Activated T-cell treated with anti-CD3 and anti-CD28 coated beads for 48 hours (primary cell): ENCODE measurements at regions not wholly inside any gene's neighbourhood (a gene's known extent, or its start where the extent isn't known, plus 50 kb on each side); places are given as distances from the start of the nearest gene placed in this dataset.
A peak's percentile ranks its signal among the peaks of the same experiment; 100 is the strongest.

Experiments used
- DNase-seq: peaks from one replicate; pipeline ENCODE4 v3.0.0-alpha.2; 2020; ENCODE audit warnings: low read depth

DNA sequence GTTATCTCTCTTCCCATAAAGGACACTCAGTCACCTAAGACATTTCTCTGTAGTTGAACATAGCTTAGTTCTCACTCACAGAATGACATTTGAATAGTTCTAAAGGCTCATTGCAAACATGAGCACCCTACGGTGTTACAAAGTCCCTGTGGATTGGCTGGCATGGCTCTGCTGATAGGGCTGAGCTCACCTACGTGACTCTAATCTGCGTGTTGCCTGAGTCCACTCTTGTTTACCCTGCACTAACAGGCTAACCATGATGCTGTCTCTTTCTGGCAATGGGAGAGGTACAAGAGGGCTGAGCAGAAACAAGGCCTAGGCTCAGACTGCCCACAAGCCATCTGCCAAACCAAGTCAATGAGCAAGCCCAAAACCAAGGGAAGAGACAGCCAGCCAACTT, 103.6 kb downstream of the PALM2AKAP2 start:
- no peak for DNase-seq

DNA sequence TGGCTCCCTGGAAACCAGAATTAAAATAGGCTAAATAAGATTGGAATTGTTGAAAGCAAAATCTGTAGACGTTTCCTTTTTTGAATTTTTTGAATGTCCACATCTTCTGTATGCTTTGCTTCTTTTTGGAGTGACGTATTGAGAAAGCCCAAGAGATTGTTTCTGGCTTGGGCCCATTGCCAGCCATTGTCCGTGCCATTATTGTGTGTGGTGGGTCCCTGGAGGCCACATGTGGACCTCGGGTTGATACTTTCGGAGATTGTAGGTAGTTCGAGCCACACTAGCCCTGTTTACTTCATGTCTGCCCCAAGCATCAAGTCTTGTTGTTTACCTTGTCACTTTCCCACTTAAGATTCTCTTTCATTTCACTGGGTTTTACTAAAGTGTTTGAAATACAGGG, 106.0 kb downstream of the PALM2AKAP2 start:
- no peak for DNase-seq

DNA sequence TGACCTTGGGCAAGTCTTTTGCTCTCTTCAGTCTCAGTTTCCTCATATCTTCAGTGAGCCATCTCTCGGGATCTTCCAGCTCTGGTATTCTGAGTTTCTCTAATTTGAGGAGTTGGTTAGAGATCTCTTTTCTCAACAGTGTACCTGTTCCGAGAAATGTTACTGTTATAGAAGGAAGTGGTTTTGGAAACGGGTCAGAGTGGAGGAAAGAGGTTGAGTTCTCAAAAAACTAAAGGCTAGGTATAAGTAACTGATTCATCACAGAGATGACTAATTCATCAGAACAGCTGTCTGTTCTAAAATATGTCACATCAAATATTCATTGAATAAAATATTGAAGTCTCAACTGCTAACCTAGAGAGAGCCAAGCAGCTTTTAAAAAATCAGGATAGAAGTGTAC, 106.6 kb downstream of the PALM2AKAP2 start:
- DNase-seq, result no peak

DNA sequence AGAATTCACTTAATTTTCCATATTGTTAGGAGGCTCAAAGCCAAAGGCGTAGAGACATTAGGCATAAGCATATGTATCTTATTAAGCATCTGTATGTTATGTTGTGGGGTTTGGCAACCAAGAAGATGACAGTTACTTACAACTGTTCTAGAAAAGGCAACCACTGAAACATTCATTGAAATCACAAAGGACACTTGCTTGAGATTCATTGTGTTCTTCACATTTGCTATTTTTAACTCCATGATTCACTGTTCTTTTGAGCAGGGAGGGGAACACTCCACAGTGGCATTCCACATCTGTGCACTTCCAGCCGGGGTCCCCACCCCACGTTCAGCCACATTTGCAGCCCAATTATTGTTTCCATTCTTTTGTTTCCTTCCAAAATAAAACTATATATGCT, 107.1 kb downstream of the PALM2AKAP2 start:
- no peak for DNase-seq

DNA sequence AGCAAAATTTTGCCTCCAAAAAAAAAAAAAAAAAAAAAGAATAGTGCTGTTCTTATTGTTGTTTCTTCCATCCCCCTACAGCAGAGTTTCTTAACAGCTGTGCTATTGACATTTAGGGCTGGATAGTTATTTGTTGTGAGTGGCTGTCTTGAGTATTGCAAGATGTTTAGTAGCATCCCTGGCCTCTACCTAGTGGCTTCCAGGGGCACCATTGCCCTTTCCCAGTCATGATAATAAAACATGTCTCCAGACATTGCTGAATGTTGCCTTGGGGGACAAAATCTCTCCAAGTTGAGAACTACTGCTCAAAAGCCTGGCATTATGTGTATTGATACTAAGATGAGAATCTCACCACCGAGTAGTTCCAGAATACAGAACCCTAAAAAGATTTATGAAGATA, 108.7 kb downstream of the PALM2AKAP2 start:
- no peak for DNase-seq

DNA sequence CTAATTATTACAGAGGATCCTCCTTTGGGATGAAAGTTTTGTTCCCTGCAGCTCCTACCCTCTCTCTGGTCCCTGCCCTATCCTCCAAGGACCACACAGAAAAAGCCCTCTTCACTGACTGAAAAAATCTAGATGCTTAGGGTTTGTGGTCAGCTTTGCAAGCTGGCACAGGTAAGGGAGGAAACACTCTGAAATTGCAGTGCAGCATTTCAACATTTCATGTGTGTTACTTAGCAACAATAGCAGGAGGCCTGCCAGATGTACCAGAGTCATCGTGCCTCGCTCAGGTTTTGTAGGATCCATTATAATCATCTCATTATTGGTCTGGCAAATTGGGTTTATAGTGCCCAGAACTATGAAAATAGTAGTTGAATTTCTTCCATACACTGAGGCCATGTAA, 109.5 kb downstream of the PALM2AKAP2 start:
- no peak for DNase-seq

DNA sequence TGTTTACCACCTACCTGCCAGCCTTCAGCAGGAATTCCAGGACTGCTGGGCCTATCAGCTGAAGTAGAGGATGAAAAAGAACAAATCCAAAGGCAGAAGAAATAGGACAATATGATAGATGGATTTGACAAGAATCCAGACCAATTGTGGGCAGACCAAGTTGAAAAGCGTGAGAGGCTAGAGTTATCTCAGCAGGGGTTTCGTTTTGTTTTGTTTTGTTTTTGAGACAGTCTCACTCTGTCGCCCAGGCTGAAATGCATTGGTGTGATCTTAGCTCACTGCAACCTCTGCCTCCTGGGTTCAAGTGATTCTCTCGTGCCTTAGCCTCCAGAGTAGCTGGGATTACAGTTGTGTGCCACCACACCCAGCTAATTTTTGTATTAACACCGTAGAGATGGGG, 113.2 kb downstream of the PALM2AKAP2 start:
- DNase-seq, result no peak

DNA sequence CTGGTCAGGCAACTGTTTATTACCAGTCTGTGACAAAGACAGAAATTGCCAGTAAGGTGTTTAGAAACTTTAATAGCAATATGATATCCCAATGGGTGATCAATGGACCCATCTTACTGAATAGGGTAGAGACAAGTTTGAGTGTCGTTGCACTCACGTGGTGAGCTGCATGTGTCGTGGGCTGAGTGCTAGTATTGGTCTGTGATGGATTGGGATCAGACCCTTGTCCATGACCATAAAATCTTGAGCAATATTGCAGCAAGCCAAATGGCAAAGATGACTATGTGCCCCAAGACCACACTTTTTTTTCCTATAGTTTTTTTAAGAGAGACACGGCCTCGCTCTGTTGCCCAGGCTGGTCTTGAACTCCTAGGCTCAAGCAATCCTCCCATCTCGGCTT, 114.5 kb downstream of the PALM2AKAP2 start:
- DNase-seq, result peak; percentile 23

DNA sequence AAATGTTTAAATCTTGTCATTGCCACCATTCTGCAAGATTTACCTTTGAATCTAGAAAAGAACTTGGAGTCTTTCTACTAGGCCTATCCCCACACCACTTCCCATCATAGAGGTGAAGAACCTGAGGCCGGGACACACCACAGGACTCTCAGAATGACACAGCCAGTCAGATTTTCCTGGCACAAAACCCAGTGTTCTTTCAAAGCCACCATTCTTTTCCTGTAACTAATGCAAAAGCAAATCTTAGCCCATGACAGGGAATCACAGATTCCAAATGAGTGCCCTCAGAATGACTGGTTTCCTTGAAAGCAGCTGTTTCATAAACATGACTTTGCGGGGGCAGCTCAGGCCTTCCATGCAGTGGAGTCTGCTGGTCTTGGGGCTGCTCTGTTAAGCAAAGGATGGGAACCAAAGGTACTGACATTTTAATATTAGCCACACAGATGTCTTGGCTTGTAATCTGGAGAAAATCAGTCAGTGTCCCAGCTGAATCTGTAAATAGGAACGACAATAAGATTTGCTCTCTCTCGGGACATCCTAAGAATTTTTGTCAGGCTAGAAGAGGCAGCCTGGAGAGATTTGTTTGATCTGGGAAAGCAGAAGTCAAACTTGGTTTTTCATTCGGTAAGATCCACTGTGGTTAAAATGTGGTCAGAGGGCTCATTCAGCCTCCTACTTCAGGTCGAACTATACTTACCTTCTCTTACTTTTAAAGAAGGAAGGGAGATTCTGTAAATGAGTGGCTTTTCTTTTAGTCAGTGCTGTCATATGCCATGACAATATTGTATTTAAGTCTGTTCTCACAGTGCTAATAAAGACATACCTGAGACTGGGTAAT, 115.1 kb downstream of the PALM2AKAP2 start:
- peak; percentile 51 for DNase-seq

DNA sequence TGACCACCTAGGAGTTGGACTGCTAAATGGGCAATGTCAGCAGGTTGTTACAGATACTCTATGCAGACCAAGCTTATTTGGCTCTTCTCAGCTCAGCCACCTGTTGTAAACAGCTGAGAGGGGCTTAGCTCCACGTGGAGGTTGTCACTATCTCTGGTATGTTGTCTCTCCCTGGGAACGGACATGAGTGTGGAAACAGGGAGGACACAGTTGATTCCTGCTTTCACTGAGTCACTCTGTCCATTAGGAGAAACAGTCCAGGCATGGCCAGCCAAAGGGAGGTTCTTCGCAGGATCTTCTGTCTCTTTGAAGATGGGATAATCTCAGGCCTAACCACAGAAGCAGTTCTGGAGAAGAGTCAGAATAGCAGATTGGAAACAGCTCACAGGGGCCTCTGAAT, 121.2 kb downstream of the PALM2AKAP2 start:
- DNase-seq, result no peak

DNA sequence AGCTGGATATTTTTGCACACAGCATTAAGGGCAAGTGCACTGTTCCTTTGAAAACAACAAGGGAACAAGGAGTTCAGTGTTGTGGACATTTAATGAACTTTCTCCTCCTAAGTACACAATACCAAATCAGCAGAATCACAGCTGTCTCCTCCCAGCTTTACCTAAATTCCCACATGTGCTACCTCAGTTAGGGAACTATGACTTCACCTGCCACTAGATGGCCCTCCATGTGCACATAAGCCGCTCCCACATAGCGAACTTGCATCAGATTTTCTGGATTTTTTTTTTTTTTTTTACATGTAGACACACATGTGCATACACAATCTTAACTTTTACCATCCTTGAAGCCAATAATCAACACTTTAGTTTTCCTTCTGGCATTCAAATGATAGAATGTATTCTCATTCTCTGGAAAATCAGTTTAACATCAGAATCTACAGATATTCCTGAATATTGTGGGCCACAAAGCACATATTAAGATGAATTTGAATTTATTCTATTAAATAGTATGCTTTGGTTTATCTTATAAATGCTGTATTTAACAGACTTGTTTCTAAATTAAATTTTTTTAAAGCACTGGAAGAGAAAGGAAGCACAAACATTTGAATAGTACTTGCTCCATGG, 123.6 kb downstream of the PALM2AKAP2 start:
- DNase-seq, result peak; percentile 47

DNA sequence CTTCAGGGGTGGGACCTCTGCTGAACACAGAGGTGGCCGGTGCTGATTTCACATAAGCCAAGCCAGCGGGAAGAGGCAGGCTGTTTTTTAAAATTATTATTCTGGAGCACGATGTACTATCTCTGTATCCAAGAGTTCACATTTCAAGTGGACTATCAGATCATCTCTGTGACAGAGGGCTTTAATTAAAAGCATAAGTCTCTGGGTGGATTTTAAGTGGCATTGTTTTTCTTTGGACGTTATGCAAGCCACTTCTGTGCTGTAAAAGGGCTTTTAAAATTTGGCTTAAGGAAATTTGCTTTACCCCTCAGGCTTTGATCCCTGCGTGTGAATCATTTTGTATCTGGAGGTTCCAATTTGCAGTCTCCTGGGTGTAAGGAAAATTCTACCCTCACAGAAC, 124.7 kb downstream of the PALM2AKAP2 start:
- no peak for DNase-seq

DNA sequence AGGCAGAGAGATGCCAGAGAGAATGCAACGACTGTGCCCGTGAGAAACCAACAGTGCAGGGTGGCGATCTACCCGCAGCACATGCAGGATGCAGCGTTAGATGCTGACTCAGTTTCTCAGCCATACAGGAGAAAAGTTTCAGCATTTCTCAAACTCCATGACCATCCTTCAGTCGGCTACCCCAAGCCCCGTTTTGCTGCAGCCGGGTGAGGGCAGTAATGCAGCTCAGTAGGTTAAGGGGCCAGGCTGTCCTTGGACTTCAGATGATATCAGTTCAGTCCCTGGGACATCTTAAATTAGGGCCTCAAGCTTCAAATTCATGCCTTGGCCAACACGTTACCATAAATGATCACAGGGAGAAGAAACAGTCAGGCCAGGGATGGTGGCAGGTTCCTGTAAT, 125.5 kb downstream of the PALM2AKAP2 start:
- no peak for DNase-seq

DNA sequence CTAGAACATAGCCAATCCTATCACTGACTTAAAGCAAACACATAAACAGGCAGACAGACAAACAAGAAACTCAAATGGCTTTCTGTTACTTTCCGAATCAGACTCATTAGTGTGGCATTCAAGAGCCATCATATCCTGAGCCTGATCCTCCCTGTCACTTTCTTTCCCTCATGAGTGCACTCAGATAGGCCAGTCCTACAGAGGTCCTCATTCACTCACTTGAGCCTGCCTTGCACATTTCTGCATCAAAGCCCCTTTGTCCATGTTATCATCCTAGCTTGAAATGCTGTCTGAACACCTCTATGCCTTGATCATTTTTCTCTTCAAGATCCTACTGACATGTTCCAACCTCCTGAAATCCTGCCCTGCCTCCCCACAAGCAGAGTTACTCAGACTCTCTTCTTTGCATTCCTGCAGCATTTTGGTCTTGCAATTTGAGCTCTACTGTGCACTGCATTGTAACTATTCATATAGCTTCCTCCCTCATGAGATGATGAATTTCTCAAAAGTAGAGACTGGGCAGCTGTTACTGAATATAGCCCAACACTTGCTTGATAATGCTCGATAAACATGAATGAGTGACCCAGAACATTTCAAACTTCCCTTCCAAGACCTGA, 126.9 kb downstream of the PALM2AKAP2 start:
- DNase-seq, result no peak

DNA sequence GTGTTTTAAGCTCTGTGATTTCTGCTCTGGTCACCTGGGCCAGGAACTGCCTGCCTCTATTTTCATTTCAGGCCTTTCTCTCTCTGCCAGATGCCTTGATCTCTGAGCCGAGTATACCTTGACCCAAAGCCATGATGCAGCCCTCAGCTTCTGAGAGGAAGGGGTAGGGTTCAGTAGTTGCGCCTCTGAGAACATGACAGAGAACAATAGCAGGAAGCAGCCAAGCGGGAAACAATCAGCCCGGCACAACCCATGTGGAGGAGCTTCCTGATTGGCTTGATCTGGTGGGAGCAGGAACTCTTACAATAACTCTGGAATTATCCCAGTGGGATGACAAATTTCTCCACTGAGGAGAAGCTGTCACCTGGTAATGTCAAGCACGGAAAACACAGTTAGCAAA, 127.4 kb downstream of the PALM2AKAP2 start:
- DNase-seq, result no peak

DNA sequence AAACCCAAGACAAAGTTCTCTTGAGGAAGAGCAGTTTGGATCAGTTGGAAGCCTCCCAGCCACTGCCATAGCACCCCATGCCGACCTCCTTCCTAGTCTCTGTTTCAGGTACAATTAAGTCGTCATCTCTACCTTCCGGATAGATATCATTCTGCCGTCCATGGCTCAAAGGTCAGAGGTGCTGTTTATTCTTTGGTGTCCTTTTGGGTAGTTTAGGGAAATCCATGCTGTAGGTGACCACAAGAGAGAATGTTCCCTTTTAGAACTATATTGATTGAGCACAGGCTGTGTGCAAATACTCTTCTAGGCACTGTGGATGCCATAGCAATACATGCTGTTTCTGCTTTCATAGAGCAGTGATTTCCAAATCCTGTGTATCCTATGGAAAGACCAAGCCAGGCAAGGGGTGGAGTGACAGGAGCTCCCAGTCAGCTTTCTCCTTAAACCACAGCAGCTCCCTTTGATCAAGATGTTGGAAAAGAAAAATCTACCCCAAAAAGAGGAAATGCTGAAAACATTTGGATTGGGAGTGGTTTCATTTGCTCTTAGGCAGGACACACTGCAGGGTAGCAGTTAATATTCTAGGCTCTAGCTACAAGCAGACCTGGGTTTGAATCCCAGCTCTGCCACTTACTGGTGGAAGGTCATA, 127.9 kb downstream of the PALM2AKAP2 start:
- DNase-seq, result no peak

DNA sequence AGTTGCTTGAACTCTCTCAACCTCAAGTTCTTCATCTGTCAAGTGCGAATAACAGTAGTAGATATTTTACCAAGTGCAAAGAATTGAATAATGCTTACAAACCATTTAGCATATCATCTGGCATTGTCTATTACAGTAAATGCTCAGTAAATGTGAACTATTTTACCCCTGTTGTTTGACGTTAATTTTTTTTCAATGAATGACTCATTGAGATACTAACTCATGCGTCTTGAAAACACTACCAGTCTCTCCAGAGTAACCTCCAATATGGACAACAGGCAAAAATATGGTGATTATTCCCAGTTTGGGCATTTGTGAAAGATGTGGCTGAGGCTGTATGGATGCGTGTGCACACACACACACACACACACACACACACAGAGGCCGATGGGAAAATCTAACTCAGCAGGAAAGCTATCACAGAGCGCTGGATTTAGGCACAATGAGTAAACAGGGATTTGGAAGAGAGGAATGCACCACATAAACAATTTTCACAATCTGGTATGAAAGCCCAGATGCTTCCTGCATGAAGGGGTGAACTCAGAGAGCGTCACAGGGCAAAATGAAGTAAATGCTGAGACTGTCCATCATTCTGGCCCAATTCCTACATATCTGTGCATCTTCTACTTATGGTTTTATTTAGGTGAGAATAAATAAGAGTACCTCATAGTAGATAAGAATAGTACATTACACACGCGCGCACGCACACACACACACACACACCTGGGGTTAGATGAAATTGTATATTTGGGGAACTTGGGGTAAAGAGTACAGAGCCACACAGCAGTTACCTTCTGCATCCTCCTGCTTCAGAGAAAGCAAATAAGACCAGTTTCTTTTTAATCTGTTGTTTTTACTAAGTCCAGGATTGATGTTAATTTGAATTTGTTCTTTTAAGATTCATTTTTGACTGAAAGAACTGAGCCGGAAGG, 128.7 kb downstream of the PALM2AKAP2 start:
- DNase-seq, result no peak

DNA sequence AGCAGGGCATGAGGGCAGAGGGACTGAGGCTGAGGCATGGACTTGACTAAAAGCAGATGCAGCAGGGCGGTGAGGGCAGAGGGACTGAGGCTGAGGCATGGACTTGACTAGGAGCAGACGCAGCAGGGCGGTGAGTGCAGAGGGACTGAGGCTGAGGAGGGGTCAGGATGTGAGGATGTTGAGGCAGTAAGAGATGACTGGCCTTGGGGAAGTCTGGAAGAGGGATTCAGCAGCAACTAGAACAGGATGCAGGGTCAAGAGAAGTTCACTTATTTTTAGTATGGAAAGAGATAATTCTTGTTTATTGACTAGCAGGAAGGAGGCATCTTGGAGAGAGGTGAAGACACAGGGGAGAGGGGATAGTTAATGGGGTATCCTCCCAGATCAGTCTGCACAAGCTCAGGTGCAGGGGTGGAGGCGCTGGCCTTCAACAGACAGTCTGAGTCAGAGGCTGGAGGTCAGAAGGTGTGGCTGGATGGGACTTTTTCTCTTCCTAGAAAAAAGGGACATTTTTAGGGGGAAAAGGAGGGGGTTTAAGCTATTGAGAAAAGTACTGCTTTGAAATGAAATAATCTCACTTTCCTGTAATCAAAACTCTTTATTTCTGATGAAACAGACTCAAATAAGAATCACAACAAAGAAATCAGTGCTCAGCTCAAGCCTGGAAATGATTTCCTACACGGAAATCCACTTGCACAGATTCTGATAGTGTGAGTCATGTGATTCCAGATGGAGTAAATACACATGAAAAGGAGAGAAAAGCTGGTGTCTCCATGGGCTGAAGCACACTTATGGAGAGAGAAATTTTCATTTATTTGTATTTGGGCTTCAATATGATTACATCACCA, 130.9 kb downstream of the PALM2AKAP2 start:
- DNase-seq, result no peak

DNA sequence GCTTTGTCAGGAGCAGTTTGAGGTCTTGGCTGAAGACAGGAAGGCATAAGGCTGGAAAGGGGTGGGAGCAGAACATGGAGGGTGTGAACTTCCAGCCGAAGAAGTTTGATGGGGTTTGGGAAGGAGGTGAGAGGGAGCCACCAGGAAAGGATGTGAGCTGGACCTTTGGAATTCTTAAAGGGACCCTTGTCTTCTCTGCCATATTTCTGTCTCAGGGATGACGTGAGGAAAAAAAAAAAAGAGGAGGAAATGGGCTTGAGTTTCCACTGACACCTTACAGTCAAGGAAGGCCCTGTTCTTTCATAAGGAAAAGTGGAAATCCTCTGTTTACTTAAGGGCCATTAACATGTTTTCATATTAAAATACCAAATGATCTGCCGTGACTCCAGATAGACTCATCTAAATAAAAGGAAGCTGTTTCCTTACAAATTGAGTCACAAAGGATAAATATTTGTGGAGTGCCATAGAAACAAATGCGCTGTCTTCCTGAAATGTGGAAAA, 132.1 kb downstream of the PALM2AKAP2 start:
- no peak for DNase-seq

DNA sequence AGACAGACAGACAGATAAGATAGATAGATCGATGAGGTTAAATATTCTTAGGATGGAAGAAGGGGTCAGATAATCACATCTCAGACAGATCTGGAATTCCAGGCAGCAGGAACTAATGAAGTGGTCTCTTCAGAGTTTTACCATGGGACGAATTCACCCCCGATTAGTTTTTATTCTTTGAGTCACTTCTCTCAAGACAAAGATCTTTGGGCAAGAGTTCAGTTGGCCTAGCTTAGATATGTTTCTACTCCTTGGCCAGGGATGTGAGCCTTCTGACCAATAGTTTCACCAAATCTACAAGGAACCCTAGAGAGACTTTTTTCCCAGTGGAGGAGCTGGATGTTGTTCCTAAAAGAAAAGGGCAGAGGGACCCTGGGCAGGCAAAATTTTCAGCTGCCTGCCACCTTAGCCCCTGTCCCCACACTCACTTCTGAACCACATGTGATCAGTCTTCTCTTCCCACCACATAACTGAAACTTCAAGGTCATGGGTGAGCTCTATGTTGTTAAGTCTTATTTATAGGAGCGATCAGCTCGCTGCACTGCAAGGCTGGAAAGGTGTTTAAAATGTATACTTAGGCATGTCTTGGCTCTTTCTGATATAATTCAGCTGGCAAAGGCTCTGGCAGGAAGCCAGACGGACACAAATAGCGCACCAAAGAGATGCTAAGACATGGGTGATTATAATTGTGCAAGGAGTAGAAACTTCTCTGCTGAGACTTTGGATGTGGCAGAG, 132.9 kb downstream of the PALM2AKAP2 start:
- DNase-seq, result no peak
